Mesendoderm (in vitro differentiated cells): ENCODE measurements at regions not wholly inside any gene's neighbourhood (a gene's known extent, or its start where the extent isn't known, plus 50 kb on each side); places are given as distances from the start of the nearest gene placed in this dataset.

Experiments
- DNase-seq: peaks from one replicate; pipeline ENCODE4 v3.0.0; 2013
- H2AK5ac ChIP-seq: 2 replicates; pipeline ENCODE4 v1.6.1; 2013; ENCODE audit warnings: low read length, inconsistent platforms
- H2BK120ac ChIP-seq: 2 replicates; pipeline ENCODE4 v1.6.1; 2013; ENCODE audit warnings: low read depth, mild to moderate bottlenecking, low read length, moderate library complexity, mixed read lengths
- H2BK15ac ChIP-seq: replicated peaks from 2 replicates; pipeline ENCODE4 v1.6.1; 2013; ENCODE audit warnings: low read depth, mild to moderate bottlenecking, moderate library complexity
- H2BK5ac ChIP-seq: 2 replicates; pipeline ENCODE4 v1.6.1; 2013; ENCODE audit warnings: low read length, inconsistent platforms
- H3K18ac ChIP-seq: 2 replicates; pipeline ENCODE4 v1.6.1; 2013; ENCODE audit warnings: mild to moderate bottlenecking, low read length, mixed read lengths
- H3K23ac ChIP-seq: one replicate; pipeline ENCODE4 v1.6.1; 2013; ENCODE audit warnings: low read length
- H3K27ac ChIP-seq: 2 replicates; pipeline ENCODE4 v1.5.1; 2013; ENCODE audit warnings: low read depth, mild to moderate bottlenecking, inconsistent platforms, low read length, moderate library complexity
- H3K27me3 ChIP-seq: 2 replicates; pipeline ENCODE4 v1.6.1; 2013; ENCODE audit warnings: low read length, control low read depth, mild to moderate bottlenecking, inconsistent platforms; ENCODE audit not compliant: insufficient read depth, poor library complexity
- H3K36me3 ChIP-seq: 2 replicates; pipeline ENCODE4 v1.6.1; 2013; ENCODE audit warnings: low read length, inconsistent platforms; ENCODE audit not compliant: control insufficient read depth, insufficient read depth
- H3K4ac ChIP-seq: one replicate; pipeline ENCODE4 v1.6.1; 2013; ENCODE audit warnings: low read depth, mild to moderate bottlenecking, low read length, moderate library complexity
- H3K4me1 ChIP-seq: 2 replicates; pipeline ENCODE4 v1.6.1; 2013; ENCODE audit warnings: low read depth, low read length, inconsistent platforms; ENCODE audit not compliant: control insufficient read depth
- H3K4me2 ChIP-seq: 2 replicates; pipeline ENCODE4 v1.6.1; 2013; ENCODE audit warnings: low read length
- H3K4me3 ChIP-seq: 2 replicates; pipeline ENCODE4 v1.5.1; 2013; ENCODE audit warnings: mild to moderate bottlenecking, low read length
- H3K56ac ChIP-seq: one replicate; pipeline ENCODE4 v1.6.1; 2013; ENCODE audit warnings: low read length
- H3K79me1 ChIP-seq: 2 replicates; pipeline ENCODE4 v1.6.1; 2013; ENCODE audit warnings: low read length, inconsistent platforms
- H3K79me2 ChIP-seq: 2 replicates; pipeline ENCODE4 v1.6.1; 2013; ENCODE audit warnings: mild to moderate bottlenecking, low read length; ENCODE audit not compliant: control insufficient read depth, insufficient read depth
- H3K9ac ChIP-seq: 2 replicates; pipeline ENCODE4 v1.6.1; 2013; ENCODE audit warnings: low read length, inconsistent platforms
- H4K5ac ChIP-seq: one replicate; pipeline ENCODE4 v1.6.1; 2013; ENCODE audit warnings: low read length
- H4K8ac ChIP-seq: one replicate; pipeline ENCODE4 v1.6.1; 2013; ENCODE audit warnings: low read depth, mild to moderate bottlenecking, control low read depth, low read length, moderate library complexity
- WGBS: extraction: QIAGEN DNeasy Blood & Tissue Kit; methylation state at CpG from one replicate; pipeline ENCODE4 v1.1.7; 2013; ENCODE audit warnings: low lambda C conversion rate, missing lambda C conversion rate; ENCODE audit not compliant: insufficient coverage; ENCODE audit errors: extremely low coverage; 5-methylcytosine and 5-hydroxymethylcytosine counted together

DNA sequence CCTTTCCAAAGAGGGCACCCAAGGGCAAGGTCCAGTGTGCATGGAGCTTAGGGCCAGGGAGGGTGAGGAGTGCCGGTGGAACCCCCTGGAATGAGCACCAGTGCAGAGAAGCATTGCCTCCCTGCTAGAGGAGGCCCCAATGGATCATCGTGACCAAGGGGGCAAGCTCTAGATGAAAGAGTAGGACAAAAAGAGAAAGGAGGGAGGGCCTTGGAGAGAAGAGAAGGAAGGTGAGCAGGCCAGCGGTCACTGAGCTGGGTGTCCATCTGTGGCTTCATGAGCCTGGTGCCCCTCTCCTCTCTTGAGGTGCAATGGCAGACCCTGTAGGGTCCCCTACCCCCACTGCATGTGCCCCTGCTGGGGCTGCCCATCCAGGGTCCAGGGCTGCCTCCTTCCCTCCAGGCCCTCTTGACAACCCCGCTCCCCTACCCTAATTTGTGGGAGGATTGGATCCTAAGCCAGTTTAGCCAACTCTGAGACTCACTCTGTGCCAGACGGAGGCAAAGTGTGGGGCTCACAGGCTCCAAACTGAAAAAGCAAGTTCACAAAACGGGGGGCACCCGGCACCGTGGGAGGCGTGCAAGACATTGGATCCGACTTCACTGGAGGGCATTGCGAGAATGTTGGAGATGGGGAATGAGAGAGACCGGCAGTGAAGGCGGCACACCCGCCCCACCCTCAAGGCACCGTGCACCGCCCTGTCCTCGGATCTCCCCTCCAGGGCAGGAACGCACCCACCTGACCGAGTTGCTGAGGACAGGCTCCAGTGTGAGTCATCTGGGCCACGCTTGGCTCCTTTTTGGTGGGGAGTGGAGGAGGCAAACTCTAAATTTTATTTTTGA lies 207.5 kb downstream of the KIF26A start:
- H2BK120ac ChIP-seq, result no peak overlapping the region
- H3K36me3 ChIP-seq, result no peaks in the 10 kb centered on the region
- H3K4me1 ChIP-seq, result no peaks in the 10 kb centered on the region
- no peaks in the 10 kb centered on the region for H3K27me3 ChIP-seq
- no peak overlapping the region for H3K27ac ChIP-seq
- H3K23ac ChIP-seq, result no peak overlapping the region
- no peak overlapping the region for H3K18ac ChIP-seq
- DNase-seq, result no peak
- H3K79me2 ChIP-seq, result no peaks in the 10 kb centered on the region
- no peak overlapping the region for H3K9ac ChIP-seq
- H2AK5ac ChIP-seq, result no peak overlapping the region
- no peak overlapping the region for H3K4ac ChIP-seq
- no peak overlapping the region for H3K56ac ChIP-seq
- H2BK15ac ChIP-seq, result no peak overlapping the region
- no CpG with 5 or more reads among the region's 20 CpGs for WGBS
- no peak overlapping the region for H4K8ac ChIP-seq
- H4K5ac ChIP-seq, result no peak overlapping the region
- H3K79me1 ChIP-seq, result no peaks in the 10 kb centered on the region
- H2BK5ac ChIP-seq, result no peak overlapping the region
- no peak overlapping the region for H3K4me2 ChIP-seq
- no peak overlapping the region for H3K4me3 ChIP-seq

DNA sequence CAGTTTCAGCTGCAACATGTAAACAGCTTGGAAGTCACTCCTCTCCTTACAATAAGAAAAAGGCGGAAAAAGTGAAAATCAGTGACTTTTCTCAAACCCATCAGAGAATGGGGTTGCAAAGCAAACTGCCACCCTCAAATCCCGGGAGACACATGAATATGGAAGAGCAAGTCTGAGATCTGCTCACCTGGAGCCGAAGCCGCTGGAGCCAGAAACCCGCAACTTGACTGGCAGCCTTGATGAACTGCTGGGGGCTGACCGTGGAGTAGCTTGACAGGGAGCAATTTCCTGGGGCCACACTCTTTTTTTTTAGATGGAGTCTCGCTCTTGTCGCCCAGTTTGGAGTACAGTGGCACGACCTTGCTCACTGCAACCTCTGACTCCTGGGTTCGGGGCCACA lies 208.2 kb downstream of the KIF26A start:
- H4K5ac ChIP-seq, result no peak overlapping the region
- H3K36me3 ChIP-seq, result no peaks in the 10 kb centered on the region
- no peaks in the 10 kb centered on the region for H3K4me1 ChIP-seq
- H3K27me3 ChIP-seq, result no peaks in the 10 kb centered on the region
- no peak overlapping the region for H3K4ac ChIP-seq
- H2BK5ac ChIP-seq, result no peak overlapping the region
- H3K4me2 ChIP-seq, result no peak overlapping the region
- no peak overlapping the region for H3K18ac ChIP-seq
- no peak overlapping the region for H2AK5ac ChIP-seq
- no peak overlapping the region for H3K56ac ChIP-seq
- H3K27ac ChIP-seq, result no peak overlapping the region
- no peaks in the 10 kb centered on the region for H3K79me2 ChIP-seq
- no peak overlapping the region for H3K23ac ChIP-seq
- no peaks in the 10 kb centered on the region for H3K79me1 ChIP-seq
- H2BK120ac ChIP-seq, result no peak overlapping the region
- no CpG with 5 or more reads among the region's 10 CpGs for WGBS
- DNase-seq, result no peak
- no peak overlapping the region for H4K8ac ChIP-seq
- H3K4me3 ChIP-seq, result no peak overlapping the region
- no peak overlapping the region for H3K9ac ChIP-seq
- no peak overlapping the region for H2BK15ac ChIP-seq

DNA sequence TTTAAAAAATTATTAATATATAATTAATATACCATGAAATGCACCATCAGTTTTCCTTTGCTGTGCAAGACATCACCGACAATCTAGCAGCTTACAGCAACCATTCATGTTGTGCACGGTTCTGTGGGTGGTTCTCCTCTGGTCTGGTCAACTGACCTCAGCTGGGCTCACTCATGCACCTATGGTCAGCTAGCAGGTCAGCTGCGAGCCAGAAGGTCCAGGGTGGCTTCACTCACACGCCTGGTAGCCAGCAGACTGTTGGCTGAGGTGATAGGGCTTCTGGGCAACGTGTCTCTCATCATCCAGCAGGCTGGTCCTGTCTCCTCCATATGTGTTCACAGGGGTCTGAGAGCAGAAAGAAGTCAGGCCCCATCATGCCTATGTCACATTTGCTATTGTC lies 210.4 kb downstream of the KIF26A start:
- Histone ChIP-seq H3K79me1 (no peaks in the 10 kb centered on the region), H2AK5ac (no peak overlapping the region), H2BK15ac (no peak overlapping the region), H3K18ac (no peak overlapping the region), H3K56ac (no peak overlapping the region), H2BK5ac (no peak overlapping the region), H3K4ac (no peak overlapping the region), H4K5ac (no peak overlapping the region), H2BK120ac (no peak overlapping the region), H3K9ac (no peak overlapping the region), H3K27me3 (no peaks in the 10 kb centered on the region), H3K4me1 (no peaks in the 10 kb centered on the region), H3K4me3 (no peak overlapping the region), H3K27ac (no peak overlapping the region), H3K23ac (no peak overlapping the region), H3K36me3 (no peaks in the 10 kb centered on the region), H4K8ac (no peak overlapping the region), H3K4me2 (no peak overlapping the region), H3K79me2 (no peaks in the 10 kb centered on the region)
- DNase-seq, result no peak
- no CpG with 5 or more reads among the region's 5 CpGs for WGBS

DNA sequence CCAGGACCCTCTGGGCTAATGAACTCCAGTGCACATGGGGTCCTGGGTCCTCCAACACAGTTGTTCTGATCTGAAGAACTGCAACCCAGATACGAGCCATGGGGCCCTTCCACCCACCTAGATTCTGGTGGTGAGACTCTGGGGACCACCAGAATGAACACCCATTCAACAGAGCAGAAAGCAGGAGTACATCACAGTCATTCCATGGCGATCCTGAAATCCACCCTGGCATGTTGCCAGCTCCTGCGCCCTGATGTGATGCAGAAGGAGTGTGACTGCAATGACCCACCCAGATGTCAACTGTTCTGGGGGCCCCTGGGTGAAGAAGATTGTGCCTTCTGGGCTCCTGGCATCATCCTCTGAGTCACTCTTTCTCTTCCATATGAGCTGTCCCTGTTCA lies 211.6 kb downstream of the KIF26A start:
- Histone ChIP-seq H3K56ac (no peak overlapping the region), H2BK5ac (no peak overlapping the region), H3K4me2 (no peak overlapping the region), H3K4me1 (no peaks in the 10 kb centered on the region), H3K23ac (no peak overlapping the region), H3K79me1 (no peaks in the 10 kb centered on the region), H3K36me3 (no peaks in the 10 kb centered on the region), H3K18ac (no peak overlapping the region), H3K79me2 (no peaks in the 10 kb centered on the region), H2BK15ac (no peak overlapping the region), H4K8ac (no peak overlapping the region), H3K9ac (no peak overlapping the region), H3K4me3 (no peak overlapping the region), H3K4ac (no peak overlapping the region), H2AK5ac (no peak overlapping the region), H4K5ac (no peak overlapping the region), H3K27ac (no peak overlapping the region), H2BK120ac (no peak overlapping the region), H3K27me3 (no peaks in the 10 kb centered on the region)
- no CpG with 5 or more reads among the region's 3 CpGs for WGBS
- DNase-seq, result no peak

DNA sequence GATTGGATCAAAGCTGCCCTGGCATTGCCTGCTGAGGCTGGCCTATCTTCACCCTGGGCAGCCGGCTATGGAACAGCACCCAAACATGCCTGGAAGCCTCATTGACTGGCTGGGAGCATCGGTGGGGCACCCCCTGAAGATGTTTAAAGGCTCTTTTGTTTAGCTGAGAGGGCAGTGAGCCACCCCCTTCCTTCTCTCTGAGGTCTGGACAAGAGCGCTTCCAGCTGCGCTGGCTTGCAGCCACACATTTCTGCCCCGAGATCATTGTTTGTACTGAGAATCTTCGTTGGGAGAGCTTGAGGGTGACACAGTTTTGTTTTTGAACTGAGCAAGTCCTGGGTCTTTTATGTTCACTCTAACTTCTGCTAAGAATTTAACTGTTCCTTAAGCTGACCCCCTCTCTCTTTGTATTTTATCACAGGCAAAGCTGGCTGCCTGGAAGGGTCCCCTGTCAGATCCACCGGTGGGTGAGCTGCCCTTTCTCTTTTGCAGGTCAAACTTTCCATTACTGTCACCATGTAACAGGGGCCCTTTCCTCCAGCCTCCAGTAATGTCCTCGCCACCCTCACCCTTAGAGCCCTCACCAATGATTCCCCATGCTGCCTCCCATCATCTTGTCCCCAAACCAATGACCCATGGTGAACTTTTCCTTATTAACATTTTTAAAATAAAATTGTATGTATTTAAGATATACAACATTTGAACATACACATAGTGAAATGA lies 212.2 kb downstream of the KIF26A start:
- Histone ChIP-seq H2BK5ac (no peak overlapping the region), H3K79me1 (no peaks in the 10 kb centered on the region), H3K36me3 (no peaks in the 10 kb centered on the region), H3K56ac (no peak overlapping the region), H3K79me2 (no peaks in the 10 kb centered on the region), H3K4me3 (no peak overlapping the region), H3K9ac (no peak overlapping the region), H4K5ac (no peak overlapping the region), H3K4ac (no peak overlapping the region), H3K27me3 (no peaks in the 10 kb centered on the region), H2BK120ac (no peak overlapping the region), H3K4me1 (no peaks in the 10 kb centered on the region), H2BK15ac (no peak overlapping the region), H3K18ac (no peak overlapping the region), H2AK5ac (no peak overlapping the region), H3K23ac (no peak overlapping the region), H3K27ac (no peak overlapping the region), H3K4me2 (no peak overlapping the region), H4K8ac (no peak overlapping the region)
- no CpG with 5 or more reads among the region's 8 CpGs for WGBS
- no peak for DNase-seq
